ENCODE measurements at regions not wholly inside any gene's neighbourhood (a gene's known extent, or its start where the extent isn't known, plus 50 kb on each side); places are given as distances from the start of the nearest gene placed in this dataset.

- no peak overlapping the region for H3K9ac ChIP-seq (replicated peaks in 1 of 4; ENCODE audit: extremely low read depth in 1 of 4, low read depth in 3 of 4, low read length in 3 of 4)
- no peaks in the 10 kb centered on the region for H3K23me2 ChIP-seq (ENCODE audit: low read depth, low read length)
- H2BK12ac ChIP-seq (ENCODE audit: low read depth, low read length), result no peak overlapping the region
- H3K4me1 ChIP-seq (replicated peaks in 1 of 4; ENCODE audit: control insufficient read depth in 3 of 4, insufficient read depth in 4 of 4, low read length in 3 of 4), result no peaks in the 10 kb centered on the region
- H3K27me3 ChIP-seq (replicated peaks in 1 of 4; ENCODE audit: control insufficient read depth in 3 of 4, extremely low read depth in 1 of 4, insufficient read depth in 3 of 4, low read length in 3 of 4), result no peaks in the 10 kb centered on the region
- no peak overlapping the region for H3K23ac ChIP-seq (ENCODE audit: insufficient read length)
- DNase-seq (ENCODE audit: low read depth in 1 of 2, low spot score in 2 of 2) (no peak), FAIRE-seq (no peak)
- H3K4ac ChIP-seq (replicated peaks; ENCODE audit: insufficient read length, low read depth, low read length), result no peak overlapping the region
- H3K4me2 ChIP-seq (ENCODE audit: insufficient read depth in 1 of 2, low read depth in 2 of 2, low read length in 2 of 2), result no peak overlapping the region
- no peak overlapping the region for H2BK20ac ChIP-seq (ENCODE audit: low read length)
- no peak overlapping the region for H2AK5ac ChIP-seq (ENCODE audit: low read depth, low read length)
- no peak overlapping the region for H4K91ac ChIP-seq (replicated peaks; ENCODE audit: insufficient read length, low read length)
- no peak overlapping the region for H2BK15ac ChIP-seq (ENCODE audit: low read length)
- H2AFZ ChIP-seq (ENCODE audit: low read length), result no peak overlapping the region
- no peak overlapping the region for H2BK120ac ChIP-seq (replicated peaks; ENCODE audit: low read depth, low read length)
- H3K18ac ChIP-seq (ENCODE audit: extremely low read depth, low read length), result no peak overlapping the region
- H3K4me3 ChIP-seq (ENCODE audit: extremely low read depth in 1 of 4, insufficient read depth in 2 of 4, low read depth in 3 of 4, low read length in 4 of 4), result no peak overlapping the region
- no peaks in the 10 kb centered on the region for H3K36me3 ChIP-seq (ENCODE audit: control insufficient read depth in 2 of 4, insufficient read depth in 4 of 4, low read length in 3 of 4)
- no peaks in the 10 kb centered on the region for H3K79me1 ChIP-seq (ENCODE audit: low read depth, low read length)
- no peak overlapping the region for H4K5ac ChIP-seq (ENCODE audit: insufficient read length, low read depth, low read length)
- H3K9me3 ChIP-seq (ENCODE audit: insufficient read depth in 2 of 2, low read depth in 1 of 2, low read length in 1 of 2), result peaks cover 5 to 19% of the 10 kb centered on the region in 2 experiments
- CTCF ChIA-PET (ENCODE audit: partially characterized antibody), result no interaction called here
- no peaks in the 10 kb centered on the region for H3K79me2 ChIP-seq (ENCODE audit: control insufficient read depth in 1 of 2, insufficient read depth in 2 of 2, low read length in 2 of 2)
- H3K56ac ChIP-seq (replicated peaks; ENCODE audit: insufficient read length, low read depth, low read length), result no peak overlapping the region
- POLR2A ChIA-PET (ENCODE audit: partially characterized antibody), result interaction anchor here (0.6 kb wide), 1 partner anchor 57 kb away, joined by 3 read pairs; no protein-coding TSS in a partner anchor
- no peak overlapping the region for H3K27ac ChIP-seq (ENCODE audit: low read depth, low read length)
- TF ChIP-seq CHD2 (IDR thresholded peaks at IDR 0.05; ENCODE audit: low read length) (no peak), E2F6 (IDR thresholded peaks at IDR 0.05) (no peak), RFX5 (IDR thresholded peaks at IDR 0.05; ENCODE audit: borderline replicate concordance, low read depth, low read length) (no peak), ATF3 (IDR thresholded peaks at IDR 0.05; ENCODE audit: insufficient read depth, low read depth, low read length) (no peak), TEAD4 (IDR thresholded peaks at IDR 0.05; ENCODE audit: low read depth, low read length) (no peak)
- no peak overlapping the region for H4K8ac ChIP-seq (ENCODE audit: extremely low read depth, insufficient read depth, low read length)
- H4K20me1 ChIP-seq (replicated peaks in 1 of 2; ENCODE audit: control insufficient read depth in 1 of 2, insufficient read depth in 2 of 2, low read length in 2 of 2), result no peaks in the 10 kb centered on the region
- H2BK5ac ChIP-seq (ENCODE audit: low read depth, low read length), result no peak overlapping the region
- H3K14ac ChIP-seq (ENCODE audit: insufficient read length), result no peak overlapping the region
Measured at GRCh38 chr21:24276204-24276603, 1331.1 kb downstream of the MRPL39 start.
